ENCODE measurements at regions not wholly inside any gene's neighbourhood (a gene's known extent, or its start where the extent isn't known, plus 50 kb on each side); places are given as distances from the start of the nearest gene placed in this dataset.

DNA sequence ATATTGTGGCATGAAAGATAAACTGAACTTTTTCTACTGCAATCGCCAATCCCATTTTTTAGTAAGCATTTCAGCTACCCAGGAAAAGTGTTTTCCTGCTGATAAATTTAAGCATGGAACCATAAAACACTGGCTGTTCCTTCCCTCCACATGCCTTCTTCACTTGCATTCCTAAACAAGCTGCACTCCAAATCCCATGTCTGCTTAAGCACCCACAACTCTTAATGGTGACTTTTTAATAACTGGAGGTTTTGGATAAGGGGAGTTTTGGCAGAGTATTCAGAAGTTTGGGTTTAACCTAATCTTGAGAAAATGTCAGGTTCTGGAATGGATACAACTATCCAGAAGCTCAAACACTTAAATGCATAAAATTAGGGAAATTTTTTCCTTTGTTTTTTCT, 345.6 kb upstream of the CA10 start:
- H3K36me3 ChIP-seq (ENCODE audit: control insufficient read depth in 1 of 2, insufficient read depth in 2 of 2, low read length in 2 of 2), result no peaks in the 10 kb centered on the region

GRCh38 chr17:52495646-52496045, 337.1 kb upstream of the CA10 start:
- no peaks in the 10 kb centered on the region for H3K36me3 ChIP-seq (ENCODE audit: control insufficient read depth in 1 of 2, insufficient read depth in 2 of 2, low read length in 2 of 2)
- no peak overlapping the region for H3K27ac ChIP-seq (ENCODE audit: low read length)
- no peak overlapping the region for H3K4me3 ChIP-seq (ENCODE audit: low read depth in 1 of 2, low read length in 2 of 2)
- no peaks in the 10 kb centered on the region for H3K4me1 ChIP-seq (ENCODE audit: control insufficient read depth in 1 of 2, insufficient read depth in 2 of 2, low read length in 2 of 2)
- peaks cover 0 to 5% of the 10 kb centered on the region in 2 donors for H3K9me3 ChIP-seq (ENCODE audit: control insufficient read depth in 1 of 2, low read length in 2 of 2)
- H3K27me3 ChIP-seq (ENCODE audit: low read depth, low read length), result no peaks in the 10 kb centered on the region

More for the DNA sequence above, 345.6 kb upstream of the CA10 start:
- Histone ChIP-seq H3K4me3 (ENCODE audit: low read depth in 1 of 2, low read length in 2 of 2) (no peak overlapping the region), H3K27me3 (ENCODE audit: low read depth, low read length) (no peaks in the 10 kb centered on the region), H3K27ac (ENCODE audit: low read length) (no peak overlapping the region), H3K9me3 (ENCODE audit: control insufficient read depth in 1 of 2, low read length in 2 of 2) (no peaks in the 10 kb centered on the region), H3K4me1 (ENCODE audit: control insufficient read depth in 1 of 2, insufficient read depth in 2 of 2, low read length in 2 of 2) (no peaks in the 10 kb centered on the region)

DNA sequence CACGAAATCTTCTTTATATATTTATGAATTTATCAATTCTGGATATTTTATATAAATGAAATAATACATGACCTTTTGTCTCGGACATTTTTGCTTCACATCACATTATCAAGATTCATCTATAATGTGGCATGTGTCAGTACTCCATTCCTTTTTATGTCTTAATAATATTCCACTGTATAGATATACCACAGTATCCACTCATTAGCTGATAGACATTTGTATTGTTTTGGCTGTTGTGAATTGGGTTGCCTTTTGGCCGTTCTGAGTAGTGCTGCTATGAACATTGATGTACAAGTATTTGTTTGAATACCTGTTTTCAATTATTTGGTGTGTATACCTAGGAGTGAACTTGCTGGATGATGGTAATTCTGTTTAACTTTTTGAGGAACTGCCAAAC, 323.8 kb upstream of the CA10 start:
- H3K4me3 ChIP-seq (ENCODE audit: low read depth in 1 of 2, low read length in 2 of 2), result no peak overlapping the region
- no peaks in the 10 kb centered on the region for H3K4me1 ChIP-seq (ENCODE audit: control insufficient read depth in 1 of 2, insufficient read depth in 2 of 2, low read length in 2 of 2)
- H3K27ac ChIP-seq (ENCODE audit: low read length), result no peak overlapping the region
- H3K36me3 ChIP-seq (ENCODE audit: control insufficient read depth in 1 of 2, insufficient read depth in 2 of 2, low read length in 2 of 2), result no peaks in the 10 kb centered on the region
- H3K9me3 ChIP-seq (ENCODE audit: control insufficient read depth in 1 of 2, low read length in 2 of 2), result peaks cover 0 to 5% of the 10 kb centered on the region in 2 donors
- H3K27me3 ChIP-seq (ENCODE audit: low read depth, low read length), result no peaks in the 10 kb centered on the region

DNA sequence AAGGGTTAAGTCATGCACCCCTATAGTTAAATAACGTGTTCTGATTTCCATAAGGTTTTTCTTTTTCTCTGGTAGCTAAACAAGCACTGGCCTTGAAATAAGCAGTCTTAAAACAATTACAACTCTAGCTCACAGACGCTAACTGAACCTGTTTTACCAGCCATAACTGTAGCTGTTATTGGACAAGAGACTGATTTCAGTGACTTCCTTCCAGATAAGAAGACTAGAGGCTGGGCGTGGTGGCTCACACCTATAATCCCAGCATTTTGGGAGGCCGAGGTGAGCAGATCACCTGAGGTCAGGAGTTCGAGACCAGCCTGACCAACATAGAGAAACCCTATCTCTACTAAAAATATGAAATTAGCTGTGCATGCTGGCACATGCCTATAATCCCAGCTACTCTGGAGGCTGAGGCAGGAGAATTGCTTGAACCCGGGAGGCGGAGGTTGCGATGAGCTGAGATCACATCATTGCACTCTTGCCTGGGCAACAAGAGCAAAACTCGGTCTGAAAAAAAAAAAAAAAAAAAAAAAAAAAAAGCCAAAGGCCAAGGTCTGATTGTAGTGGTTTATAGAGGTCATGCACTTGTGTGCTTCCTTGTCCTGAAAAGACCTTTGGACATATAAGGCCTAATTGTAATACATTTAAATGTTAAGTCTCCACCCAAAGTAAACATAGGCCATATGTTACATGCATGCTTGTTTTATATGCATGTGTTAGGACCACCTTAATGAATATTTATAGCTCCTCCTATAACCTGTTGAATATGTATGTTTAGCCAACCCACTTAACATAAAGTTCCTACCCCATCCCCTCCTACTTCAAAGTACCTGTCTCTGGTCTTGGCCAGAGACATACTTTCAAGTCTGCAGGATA, 319.5 kb upstream of the CA10 start:
- Histone ChIP-seq H3K36me3 (ENCODE audit: control insufficient read depth in 1 of 2, insufficient read depth in 2 of 2, low read length in 2 of 2) (no peaks in the 10 kb centered on the region), H3K27me3 (ENCODE audit: low read depth, low read length) (no peaks in the 10 kb centered on the region), H3K4me1 (ENCODE audit: control insufficient read depth in 1 of 2, insufficient read depth in 2 of 2, low read length in 2 of 2) (no peaks in the 10 kb centered on the region), H3K4me3 (ENCODE audit: low read depth in 1 of 2, low read length in 2 of 2) (no peak overlapping the region), H3K27ac (ENCODE audit: low read length) (no peak overlapping the region), H3K9me3 (ENCODE audit: control insufficient read depth in 1 of 2, low read length in 2 of 2) (peaks cover 0 to 5% of the 10 kb centered on the region in 2 donors)

DNA sequence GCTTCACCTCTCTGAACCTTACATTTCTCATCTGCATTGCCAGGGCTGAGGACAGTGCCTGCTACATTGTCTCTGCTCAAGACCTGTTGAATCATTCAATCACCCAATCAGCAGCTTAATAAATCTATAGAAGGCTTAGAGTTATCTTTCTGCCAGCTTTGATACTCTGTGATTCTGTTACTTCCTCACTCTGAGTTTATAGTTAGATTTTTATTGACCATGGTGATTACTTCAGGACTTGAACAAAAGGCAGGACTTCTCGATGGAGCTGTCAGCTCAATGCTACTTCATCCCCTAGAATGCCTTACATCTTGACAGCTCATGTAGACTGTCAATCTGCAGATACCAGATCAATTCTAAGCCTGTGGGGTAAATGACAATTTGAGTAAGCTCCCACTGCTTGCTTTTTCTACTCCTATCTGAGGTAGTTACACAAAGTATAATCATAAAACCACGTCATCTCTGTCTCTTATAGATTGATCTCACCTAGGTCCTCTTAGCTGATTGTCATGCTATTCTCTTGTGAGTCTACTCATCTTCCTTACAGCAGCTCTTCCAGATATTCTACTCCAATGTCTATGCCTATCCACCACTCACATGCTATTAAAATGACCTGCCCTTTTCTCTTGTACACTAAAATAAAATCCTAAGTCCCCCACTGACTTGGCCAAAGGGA, 318.3 kb upstream of the CA10 start:
- no peak overlapping the region for H3K4me3 ChIP-seq (ENCODE audit: low read depth in 1 of 2, low read length in 2 of 2)
- no peaks in the 10 kb centered on the region for H3K9me3 ChIP-seq (ENCODE audit: control insufficient read depth in 1 of 2, low read length in 2 of 2)
- H3K4me1 ChIP-seq (ENCODE audit: control insufficient read depth in 1 of 2, insufficient read depth in 2 of 2, low read length in 2 of 2), result no peaks in the 10 kb centered on the region

DNA sequence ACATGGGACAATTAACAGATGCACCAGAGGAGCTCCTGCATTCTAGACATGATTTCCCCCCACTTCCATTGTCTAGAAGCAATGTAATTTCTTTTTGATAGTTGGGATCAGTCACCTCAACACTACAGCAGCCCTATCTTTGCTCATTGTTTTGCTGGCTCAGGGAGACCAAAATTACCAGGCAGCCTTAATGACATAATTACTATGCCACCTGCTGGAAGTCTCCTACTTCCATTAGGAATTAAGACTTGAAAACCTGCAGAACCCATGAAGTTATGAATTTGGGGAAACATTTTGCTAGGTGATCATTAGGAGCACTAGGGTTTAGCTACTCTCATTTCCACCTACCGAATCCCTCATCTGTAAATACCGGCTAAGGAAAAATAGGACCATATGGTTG, 312.0 kb upstream of the CA10 start:
- Histone ChIP-seq H3K9me3 (ENCODE audit: control insufficient read depth in 1 of 2, low read length in 2 of 2) (peaks cover 0 to 3% of the 10 kb centered on the region in 2 donors), H3K4me3 (ENCODE audit: low read depth in 1 of 2, low read length in 2 of 2) (no peak overlapping the region), H3K4me1 (ENCODE audit: control insufficient read depth in 1 of 2, insufficient read depth in 2 of 2, low read length in 2 of 2) (no peaks in the 10 kb centered on the region), H3K27me3 (ENCODE audit: low read depth, low read length) (no peaks in the 10 kb centered on the region), H3K27ac (ENCODE audit: low read length) (no peak overlapping the region), H3K36me3 (ENCODE audit: control insufficient read depth in 1 of 2, insufficient read depth in 2 of 2, low read length in 2 of 2) (no peaks in the 10 kb centered on the region)

More for the DNA sequence above, 318.3 kb upstream of the CA10 start:
- no peaks in the 10 kb centered on the region for H3K36me3 ChIP-seq (ENCODE audit: control insufficient read depth in 1 of 2, insufficient read depth in 2 of 2, low read length in 2 of 2)
- H3K27me3 ChIP-seq (ENCODE audit: low read depth, low read length), result no peaks in the 10 kb centered on the region
- no peak overlapping the region for H3K27ac ChIP-seq (ENCODE audit: low read length)

DNA sequence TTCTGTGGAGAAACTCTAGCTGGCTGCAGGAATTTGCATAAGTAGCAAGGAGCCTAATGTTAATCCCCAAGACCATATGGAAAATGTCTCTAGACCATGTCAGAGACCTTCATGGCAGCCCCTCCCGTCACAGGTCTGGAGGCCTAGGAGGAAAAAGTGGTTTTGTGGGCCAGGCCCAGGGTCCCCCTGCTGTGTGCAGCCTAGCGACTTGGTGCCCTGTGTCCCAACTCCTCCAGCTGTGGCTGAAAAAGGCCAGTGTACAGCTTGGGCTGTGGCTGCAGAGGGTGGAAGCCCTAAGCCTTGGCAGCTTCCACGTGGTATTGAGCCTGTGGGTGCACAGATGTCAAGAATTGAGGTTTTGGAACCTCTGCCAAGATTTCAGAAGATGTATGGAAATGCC, 306.9 kb upstream of the CA10 start:
- no peaks in the 10 kb centered on the region for H3K4me1 ChIP-seq (ENCODE audit: control insufficient read depth in 1 of 2, insufficient read depth in 2 of 2, low read length in 2 of 2)
- no peak overlapping the region for H3K27ac ChIP-seq (ENCODE audit: low read length)
- H3K27me3 ChIP-seq (ENCODE audit: low read depth, low read length), result no peaks in the 10 kb centered on the region
- H3K9me3 ChIP-seq (ENCODE audit: control insufficient read depth in 1 of 2, low read length in 2 of 2), result peaks cover 0 to 3% of the 10 kb centered on the region in 2 donors
- no peak overlapping the region for H3K4me3 ChIP-seq (ENCODE audit: low read depth in 1 of 2, low read length in 2 of 2)
- no peaks in the 10 kb centered on the region for H3K36me3 ChIP-seq (ENCODE audit: control insufficient read depth in 1 of 2, insufficient read depth in 2 of 2, low read length in 2 of 2)

GRCh38 chr17:52451294-52451861, 292.9 kb upstream of the CA10 start:
- H3K9me3 ChIP-seq (ENCODE audit: control insufficient read depth in 1 of 2, low read length in 2 of 2), result no peaks in the 10 kb centered on the region
- no peak overlapping the region for H3K4me3 ChIP-seq (ENCODE audit: low read depth in 1 of 2, low read length in 2 of 2)
- no peaks in the 10 kb centered on the region for H3K36me3 ChIP-seq (ENCODE audit: control insufficient read depth in 1 of 2, insufficient read depth in 2 of 2, low read length in 2 of 2)
- H3K27me3 ChIP-seq (ENCODE audit: low read depth, low read length), result no peaks in the 10 kb centered on the region
- no peaks in the 10 kb centered on the region for H3K4me1 ChIP-seq (ENCODE audit: control insufficient read depth in 1 of 2, insufficient read depth in 2 of 2, low read length in 2 of 2)
- no peak overlapping the region for H3K27ac ChIP-seq (ENCODE audit: low read length)

DNA sequence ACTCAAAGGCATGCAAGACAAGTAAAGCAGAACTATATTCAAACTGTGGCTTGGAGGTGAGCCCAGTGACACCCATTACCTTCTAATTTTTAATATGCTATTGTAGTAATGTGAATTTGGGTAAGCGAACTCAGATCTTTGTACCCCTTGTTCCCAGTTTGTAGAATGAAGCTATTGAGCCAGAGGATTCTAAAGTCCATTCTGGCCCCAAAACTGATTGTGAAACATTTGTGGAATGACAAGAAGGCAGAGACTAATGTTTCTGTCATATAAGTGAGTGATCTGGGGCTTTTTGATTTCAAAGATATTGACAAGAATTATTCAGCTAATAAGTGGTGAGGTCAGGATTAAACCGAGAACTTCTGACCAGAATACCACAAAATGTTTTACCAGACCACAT, 283.8 kb upstream of the CA10 start:
- Histone ChIP-seq H3K4me1 (ENCODE audit: control insufficient read depth in 1 of 2, insufficient read depth in 2 of 2, low read length in 2 of 2) (no peaks in the 10 kb centered on the region), H3K9me3 (ENCODE audit: control insufficient read depth in 1 of 2, low read length in 2 of 2) (peaks cover 0 to 4% of the 10 kb centered on the region in 2 donors), H3K36me3 (ENCODE audit: control insufficient read depth in 1 of 2, insufficient read depth in 2 of 2, low read length in 2 of 2) (no peaks in the 10 kb centered on the region), H3K27ac (ENCODE audit: low read length) (no peak overlapping the region), H3K4me3 (ENCODE audit: low read depth in 1 of 2, low read length in 2 of 2) (no peak overlapping the region), H3K27me3 (ENCODE audit: low read depth, low read length) (no peaks in the 10 kb centered on the region)

DNA sequence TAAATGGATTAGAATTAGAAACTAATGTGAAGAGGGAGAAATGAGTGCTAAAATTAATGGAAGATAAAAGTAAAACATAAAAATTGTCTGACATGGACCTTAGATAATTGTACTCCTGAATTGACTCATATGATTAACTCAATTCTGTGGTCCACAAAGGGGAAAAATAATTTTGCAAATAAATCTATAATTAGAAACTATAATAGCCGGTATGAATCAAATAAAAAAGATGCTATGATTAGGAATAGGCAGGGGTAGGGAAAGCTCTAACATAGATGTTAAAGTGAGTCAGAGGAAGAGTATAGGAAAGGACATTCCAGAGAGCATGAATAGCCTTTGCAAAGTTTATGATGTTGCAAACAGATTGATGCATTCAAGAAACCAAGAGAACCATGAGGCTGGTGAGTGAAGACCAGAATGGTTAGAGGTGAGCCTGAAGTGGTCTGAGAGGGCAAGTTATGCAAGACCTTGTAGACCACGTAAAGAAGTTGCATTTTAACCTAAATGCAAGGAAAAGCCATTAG, 262.1 kb upstream of the CA10 start:
- Histone ChIP-seq H3K27me3 (ENCODE audit: low read depth, low read length) (no peaks in the 10 kb centered on the region), H3K36me3 (ENCODE audit: control insufficient read depth in 1 of 2, insufficient read depth in 2 of 2, low read length in 2 of 2) (no peaks in the 10 kb centered on the region)

GRCh38 chr17:52419229-52419641, 260.7 kb upstream of the CA10 start:
- H3K27ac ChIP-seq (ENCODE audit: low read length), result no peak overlapping the region
- H3K27me3 ChIP-seq (ENCODE audit: low read depth, low read length), result no peaks in the 10 kb centered on the region
- no peaks in the 10 kb centered on the region for H3K4me1 ChIP-seq (ENCODE audit: control insufficient read depth in 1 of 2, insufficient read depth in 2 of 2, low read length in 2 of 2)
- H3K9me3 ChIP-seq (ENCODE audit: control insufficient read depth in 1 of 2, low read length in 2 of 2), result no peaks in the 10 kb centered on the region
- H3K4me3 ChIP-seq (ENCODE audit: low read depth in 1 of 2, low read length in 2 of 2), result no peak overlapping the region
- H3K36me3 ChIP-seq (ENCODE audit: control insufficient read depth in 1 of 2, insufficient read depth in 2 of 2, low read length in 2 of 2), result no peaks in the 10 kb centered on the region

More for the DNA sequence above, 262.1 kb upstream of the CA10 start:
- Histone ChIP-seq H3K27ac (ENCODE audit: low read length) (no peak overlapping the region), H3K4me3 (ENCODE audit: low read depth in 1 of 2, low read length in 2 of 2) (no peak overlapping the region), H3K9me3 (ENCODE audit: control insufficient read depth in 1 of 2, low read length in 2 of 2) (peaks cover 0 to 5% of the 10 kb centered on the region in 2 donors), H3K4me1 (ENCODE audit: control insufficient read depth in 1 of 2, insufficient read depth in 2 of 2, low read length in 2 of 2) (no peaks in the 10 kb centered on the region)
